Natural killer cell treated with Interleukin-12 subunit alpha and Interleukin-12 subunit beta and Interleukin-15 and Interleukin-18, amount 100 ng/mL, for 72 hours (primary cell): ENCODE measurements at regions not wholly inside any gene's neighbourhood (a gene's known extent, or its start where the extent isn't known, plus 50 kb on each side); places are given as distances from the start of the nearest gene placed in this dataset.

Experiments
- ATAC-seq, 2 donors: fragments of 150-1000 bp; cut with Tn5 transposase in 1 of 2; sonication (Bioruptor Pico), chemical (Tn5 transposase) in 1 of 2; 2 replicates each; pipeline ENCODE4 v1.10.0; 2021
- DNase-seq: peaks from one replicate; pipeline ENCODE4 v3.0.0; 2022; ENCODE audit warnings: low spot score
- H3K27ac Mint-ChIP-seq, 2 donors: 1 replicate in 1 of 2; 2 replicates in 1 of 2; pipeline ENCODE4 v1.8.0; 2022; ENCODE audit warnings: mixed read lengths in 2 of 2, mild to moderate bottlenecking in 1 of 2, moderate library complexity in 1 of 2
- H3K27me3 Mint-ChIP-seq, 2 donors: 1 replicate in 1 of 2; 2 replicates in 1 of 2; pipeline ENCODE4 v1.8.0; 2022; ENCODE audit warnings: mixed read lengths in 2 of 2
- H3K36me3 Mint-ChIP-seq: one replicate; pipeline ENCODE4 v1.8.0; 2022; ENCODE audit warnings: mixed read lengths
- H3K4me1 Mint-ChIP-seq, 2 donors: 1 replicate in 1 of 2; 2 replicates in 1 of 2; pipeline ENCODE4 v1.8.0; 2022; ENCODE audit warnings: low read depth in 2 of 2, mixed read lengths in 2 of 2, mild to moderate bottlenecking in 1 of 2
- H3K4me3 Mint-ChIP-seq: one replicate; pipeline ENCODE4 v1.8.0; 2022; ENCODE audit warnings: mixed read lengths
- H3K9me3 Mint-ChIP-seq: 2 replicates; pipeline ENCODE4 v1.8.0; 2022; ENCODE audit warnings: mixed read lengths

GRCh38 chrX:20825984-20826383 lies 548.2 kb upstream of the CNKSR2 start:
- ATAC-seq (no peak), DNase-seq (no peak)
- no peaks in the 10 kb centered on the region for H3K4me1 Mint-ChIP-seq
- no peaks in the 10 kb centered on the region for H3K36me3 Mint-ChIP-seq
- no peaks in the 10 kb centered on the region for H3K27me3 Mint-ChIP-seq
- no peak overlapping the region for H3K4me3 Mint-ChIP-seq
- H3K9me3 Mint-ChIP-seq = peaks cover 9% of the 10 kb centered on the region
- H3K27ac Mint-ChIP-seq = no peak overlapping the region

DNA sequence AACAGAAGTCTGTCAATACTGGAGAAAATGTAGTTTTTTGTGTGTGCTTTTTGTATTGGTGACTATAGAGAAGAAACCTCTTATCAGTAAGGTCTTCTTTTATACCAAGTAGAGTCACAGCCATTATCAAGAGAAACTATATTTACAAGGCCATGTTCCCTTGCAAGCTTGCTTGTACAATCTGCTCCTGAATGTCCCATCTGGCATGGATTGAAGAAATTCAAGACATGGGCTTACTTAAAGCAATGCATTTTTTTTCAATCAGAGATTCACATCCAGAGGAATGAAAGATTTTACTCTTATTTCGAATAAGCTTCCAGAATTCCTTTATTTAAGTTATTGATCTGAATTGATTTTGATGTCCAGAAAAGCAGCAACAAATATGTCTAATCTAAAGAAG lies 537.3 kb upstream of the RPS6KA3 start:
- Mint-ChIP-seq H3K27me3 (no peaks in the 10 kb centered on the region), H3K36me3 (no peaks in the 10 kb centered on the region), H3K4me1 (no peaks in the 10 kb centered on the region), H3K27ac (no peak overlapping the region), H3K9me3 (peaks cover 7% of the 10 kb centered on the region), H3K4me3 (no peak overlapping the region)
- no peak for DNase-seq
- ATAC-seq = no peak

DNA sequence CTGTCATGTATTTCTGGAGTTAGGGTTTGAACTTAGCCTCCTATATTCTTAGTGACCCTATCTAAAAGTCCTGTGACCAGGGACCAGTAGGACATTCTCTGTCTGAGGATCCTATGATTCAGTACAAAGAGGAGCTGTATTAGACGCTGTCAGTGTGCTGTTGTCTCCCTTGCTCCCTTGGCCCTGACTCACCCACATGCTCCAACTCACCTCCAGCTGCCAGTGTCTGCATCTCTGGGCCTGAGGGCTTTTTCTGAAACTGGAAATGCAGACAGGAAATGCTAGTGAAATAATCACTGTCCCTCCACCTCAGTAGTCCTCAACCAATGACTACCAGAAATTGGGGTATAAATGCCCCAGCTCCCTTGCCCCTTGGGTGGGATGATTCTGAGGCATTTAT lies 535.3 kb upstream of the RPS6KA3 start:
- ATAC-seq = no peak
- Mint-ChIP-seq H3K4me3 (no peak overlapping the region), H3K4me1 (no peaks in the 10 kb centered on the region)

GRCh38 chrX:20796450-20796849 lies 529.7 kb upstream of the RPS6KA3 start:
- Mint-ChIP-seq H3K9me3 (peaks cover 9% of the 10 kb centered on the region), H3K4me1 (no peaks in the 10 kb centered on the region), H3K4me3 (no peak overlapping the region), H3K36me3 (no peaks in the 10 kb centered on the region), H3K27ac (no peak overlapping the region), H3K27me3 (no peaks in the 10 kb centered on the region)
- DNase-seq (no peak), ATAC-seq (no peak)

More for the DNA sequence above, 535.3 kb upstream of the RPS6KA3 start:
- Mint-ChIP-seq H3K9me3 (peaks cover 9% of the 10 kb centered on the region), H3K27ac (no peak overlapping the region), H3K27me3 (no peaks in the 10 kb centered on the region), H3K36me3 (no peaks in the 10 kb centered on the region)
- no peak for DNase-seq

GRCh38 chrX:20789103-20789502 lies 522.4 kb upstream of the RPS6KA3 start:
- H3K36me3 Mint-ChIP-seq = no peaks in the 10 kb centered on the region
- ATAC-seq (no peak), DNase-seq (no peak)
- H3K4me1 Mint-ChIP-seq = no peaks in the 10 kb centered on the region
- no peaks in the 10 kb centered on the region for H3K27me3 Mint-ChIP-seq
- peaks cover 3% of the 10 kb centered on the region for H3K9me3 Mint-ChIP-seq
- H3K4me3 Mint-ChIP-seq = no peak overlapping the region
- H3K27ac Mint-ChIP-seq = no peak overlapping the region

GRCh38 chrX:20767346-20767745 lies 500.6 kb upstream of the RPS6KA3 start:
- Mint-ChIP-seq H3K27ac (no peak overlapping the region), H3K4me3 (no peak overlapping the region), H3K4me1 (no peaks in the 10 kb centered on the region), H3K9me3 (peaks cover 4% of the 10 kb centered on the region), H3K36me3 (no peaks in the 10 kb centered on the region), H3K27me3 (no peaks in the 10 kb centered on the region)
- ATAC-seq (no peak), DNase-seq (no peak)

DNA sequence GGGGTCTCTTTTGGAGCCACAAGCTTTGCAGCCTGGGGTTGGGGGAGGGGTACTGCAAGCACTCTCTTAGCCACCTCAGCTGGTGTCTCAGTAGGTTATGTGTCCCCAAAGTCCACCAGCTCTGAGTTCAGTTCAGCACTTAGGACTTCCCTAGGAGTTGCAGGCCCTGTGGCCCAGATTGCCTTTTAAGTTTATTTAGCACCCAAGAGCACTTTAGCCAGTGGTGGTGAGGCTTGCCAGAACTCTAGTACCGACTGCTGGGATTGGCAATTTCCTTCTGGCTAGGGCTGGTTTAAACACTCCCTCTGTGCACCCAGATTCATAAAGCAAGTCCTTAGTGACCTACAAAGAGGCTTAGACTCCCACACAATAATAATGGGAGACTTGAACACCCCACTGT lies 489.9 kb upstream of the RPS6KA3 start:
- H3K9me3 Mint-ChIP-seq = no peaks in the 10 kb centered on the region
- H3K4me3 Mint-ChIP-seq = no peak overlapping the region
- H3K36me3 Mint-ChIP-seq = no peaks in the 10 kb centered on the region
- H3K4me1 Mint-ChIP-seq = no peaks in the 10 kb centered on the region
- ATAC-seq (no peak), DNase-seq (no peak)
- H3K27me3 Mint-ChIP-seq = peaks cover 0 to 2% of the 10 kb centered on the region in 2 donors
- no peak overlapping the region for H3K27ac Mint-ChIP-seq

- no peak for DNase-seq
Observed at GRCh38 chrX:20753076-20753475, 486.4 kb upstream of the RPS6KA3 start.

DNA sequence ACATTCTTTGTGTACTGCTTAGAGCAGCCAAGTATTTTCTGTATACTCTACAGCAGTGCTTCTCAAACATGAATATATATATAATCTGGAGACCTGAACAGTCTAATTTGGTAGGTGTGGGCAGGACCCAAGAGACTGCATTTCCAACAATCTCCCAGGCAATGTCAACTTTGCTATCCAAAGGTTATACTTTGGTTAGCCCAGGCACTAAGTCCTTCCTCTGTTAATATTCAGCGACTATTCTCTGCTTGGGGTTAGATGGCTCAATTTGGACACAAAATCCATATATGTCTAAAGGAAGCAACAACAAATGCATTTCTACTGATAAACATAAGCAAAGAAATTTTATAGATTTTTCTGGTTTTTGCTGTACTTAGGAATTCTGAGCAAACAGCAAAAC lies 480.0 kb upstream of the RPS6KA3 start:
- peaks cover 0 to 3% of the 10 kb centered on the region in 2 donors for H3K27me3 Mint-ChIP-seq
- no peak overlapping the region for H3K27ac Mint-ChIP-seq
- no peaks in the 10 kb centered on the region for H3K4me1 Mint-ChIP-seq
- DNase-seq = no peak
- no peak for ATAC-seq
- H3K36me3 Mint-ChIP-seq = no peaks in the 10 kb centered on the region
- H3K9me3 Mint-ChIP-seq = peaks cover 3% of the 10 kb centered on the region
- no peak overlapping the region for H3K4me3 Mint-ChIP-seq

More at GRCh38 chrX:20753076-20753475, 486.4 kb upstream of the RPS6KA3 start:
- no peak overlapping the region for H3K27ac Mint-ChIP-seq
- H3K36me3 Mint-ChIP-seq = no peaks in the 10 kb centered on the region
- H3K27me3 Mint-ChIP-seq = peaks cover 0 to 2% of the 10 kb centered on the region in 2 donors
- no peak for ATAC-seq
- H3K4me1 Mint-ChIP-seq = no peaks in the 10 kb centered on the region
- no peak overlapping the region for H3K4me3 Mint-ChIP-seq
- H3K9me3 Mint-ChIP-seq = no peaks in the 10 kb centered on the region

- Mint-ChIP-seq H3K4me1 (no peaks in the 10 kb centered on the region), H3K36me3 (no peaks in the 10 kb centered on the region), H3K9me3 (peaks cover 4% of the 10 kb centered on the region), H3K27me3 (peaks cover 0 to 3% of the 10 kb centered on the region in 2 donors), H3K27ac (no peak overlapping the region), H3K4me3 (no peak overlapping the region)
- DNase-seq (no peak), ATAC-seq (no peak)
Observed at GRCh38 chrX:20743046-20743445, 476.3 kb upstream of the RPS6KA3 start.

GRCh38 chrX:20742106-20742505 lies 475.4 kb upstream of the RPS6KA3 start:
- DNase-seq = no peak
- Mint-ChIP-seq H3K27ac (no peak overlapping the region), H3K27me3 (peaks cover 0 to 3% of the 10 kb centered on the region in 2 donors), H3K4me3 (no peak overlapping the region), H3K36me3 (no peaks in the 10 kb centered on the region), H3K4me1 (no peaks in the 10 kb centered on the region), H3K9me3 (peaks cover 4% of the 10 kb centered on the region)
- ATAC-seq = no peak

GRCh38 chrX:20740443-20740842 lies 473.7 kb upstream of the RPS6KA3 start:
- Mint-ChIP-seq H3K27me3 (peaks cover 0 to 5% of the 10 kb centered on the region in 2 donors), H3K4me1 (no peaks in the 10 kb centered on the region), H3K9me3 (peaks cover 4% of the 10 kb centered on the region), H3K27ac (no peak overlapping the region), H3K4me3 (no peak overlapping the region), H3K36me3 (no peaks in the 10 kb centered on the region)
- ATAC-seq (no peak), DNase-seq (no peak)

DNA sequence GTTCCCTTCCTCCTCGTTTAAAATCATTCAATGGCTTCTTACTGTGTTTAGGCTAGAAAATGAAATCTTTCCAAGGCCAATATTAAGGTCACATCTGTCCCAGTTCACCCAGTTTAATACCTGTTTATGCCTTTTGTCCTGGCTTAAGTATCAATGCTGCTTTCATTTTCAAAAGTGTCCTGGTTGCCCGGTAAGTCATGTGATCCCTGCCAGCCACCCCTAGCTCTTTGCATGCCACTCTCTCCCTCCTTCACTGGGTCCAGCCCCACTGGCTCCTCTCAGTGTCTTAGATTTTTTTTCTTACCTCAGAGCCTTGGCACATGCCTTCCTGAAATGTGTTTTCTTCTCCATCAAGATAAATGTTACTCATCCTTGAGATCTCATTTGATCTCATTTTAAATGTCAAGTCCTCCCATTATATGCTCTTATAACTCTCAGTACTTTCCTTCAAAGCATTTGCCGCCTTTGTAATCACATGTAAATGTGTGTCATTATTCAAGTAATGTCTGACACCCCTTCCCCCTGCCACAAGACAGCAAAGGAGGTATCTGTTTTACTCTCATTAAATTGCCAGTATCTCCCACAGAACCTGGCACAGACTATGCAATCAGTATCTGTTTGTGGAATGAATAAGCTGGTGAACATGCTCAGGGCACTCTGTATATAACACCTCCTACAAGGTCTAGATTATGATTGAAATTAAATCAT lies 472.5 kb upstream of the RPS6KA3 start:
- ATAC-seq = no peak
- H3K36me3 Mint-ChIP-seq = no peaks in the 10 kb centered on the region
- DNase-seq = no peak
- no peak overlapping the region for H3K27ac Mint-ChIP-seq
- H3K4me3 Mint-ChIP-seq = no peak overlapping the region
- H3K27me3 Mint-ChIP-seq = peaks cover 0 to 7% of the 10 kb centered on the region in 2 donors
- H3K9me3 Mint-ChIP-seq = peaks cover 4% of the 10 kb centered on the region
- H3K4me1 Mint-ChIP-seq = no peaks in the 10 kb centered on the region

DNA sequence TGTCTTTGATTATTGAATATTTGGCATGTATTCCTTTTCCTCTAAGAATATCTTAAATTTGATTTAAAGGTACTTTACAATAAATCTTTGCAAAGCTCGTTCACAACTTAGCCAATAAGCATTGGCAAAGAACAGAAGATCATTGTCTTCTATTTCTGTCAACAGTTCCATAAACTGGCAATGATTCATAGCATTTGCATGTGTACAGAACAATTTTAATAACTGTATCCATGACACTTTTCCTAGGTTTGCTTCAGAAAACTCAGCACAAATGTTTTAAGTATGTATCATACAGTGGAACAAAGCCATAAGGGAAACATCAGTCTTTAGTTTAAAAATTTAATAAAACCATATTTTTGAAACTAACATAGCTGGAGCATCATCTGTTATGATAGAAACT lies 462.7 kb upstream of the RPS6KA3 start:
- H3K36me3 Mint-ChIP-seq = no peaks in the 10 kb centered on the region
- no peak overlapping the region for H3K27ac Mint-ChIP-seq
- no peaks in the 10 kb centered on the region for H3K27me3 Mint-ChIP-seq
- H3K9me3 Mint-ChIP-seq = no peaks in the 10 kb centered on the region
- H3K4me1 Mint-ChIP-seq = no peaks in the 10 kb centered on the region
- DNase-seq (no peak), ATAC-seq (no peak)
- no peak overlapping the region for H3K4me3 Mint-ChIP-seq

- no peak overlapping the region for H3K4me3 Mint-ChIP-seq
- H3K36me3 Mint-ChIP-seq = no peaks in the 10 kb centered on the region
- no peak for DNase-seq
- H3K27ac Mint-ChIP-seq = no peak overlapping the region
- no peaks in the 10 kb centered on the region for H3K27me3 Mint-ChIP-seq
- no peaks in the 10 kb centered on the region for H3K4me1 Mint-ChIP-seq
- ATAC-seq = no peak
- H3K9me3 Mint-ChIP-seq = no peaks in the 10 kb centered on the region
Observed at GRCh38 chrX:20727447-20727846, 460.7 kb upstream of the RPS6KA3 start.
